ENCODE measurements at regions not wholly inside any gene's neighbourhood (a gene's known extent, or its start where the extent isn't known, plus 50 kb on each side); places are given as distances from the start of the nearest gene placed in this dataset.
A peak's percentile ranks its signal among the peaks of the same experiment; 100 is the strongest.
"Not testable (repeated sequence)": the region's sequence is repeated elsewhere in the genome, so short reads cannot be mapped to it uniquely, and the experiment has no call there.

- no peak for FAIRE-seq
These were observed 412.1 kb downstream of the CYLC2 start for GRCh38 chr9:103407260-103407659.

GRCh38 chr9:103410059-103410458 is 414.9 kb downstream of the CYLC2 start:
- no peak for FAIRE-seq

GRCh38 chr9:103427696-103428095 is 432.6 kb downstream of the CYLC2 start:
- no peak for FAIRE-seq

GRCh38 chr9:103430469-103430868 is 435.3 kb downstream of the CYLC2 start:
- FAIRE-seq: no peak

- no peak for FAIRE-seq
These were observed 436.7 kb downstream of the CYLC2 start for GRCh38 chr9:103431809-103432208.

- FAIRE-seq: no peak
These were observed 449.0 kb downstream of the CYLC2 start for GRCh38 chr9:103444176-103444575.

- no peak for FAIRE-seq
These were observed 463.7 kb downstream of the CYLC2 start for GRCh38 chr9:103458826-103459225.

- FAIRE-seq: no peak
These were observed 476.1 kb downstream of the CYLC2 start for GRCh38 chr9:103471241-103471640.

GRCh38 chr9:103474156-103474555 is 479.0 kb downstream of the CYLC2 start:
- FAIRE-seq: no peak

GRCh38 chr9:103483471-103484096 is 488.5 kb downstream of the CYLC2 start:
- no peak for FAIRE-seq

- no peak for FAIRE-seq
These were observed 490.0 kb downstream of the CYLC2 start for GRCh38 chr9:103485138-103485537.

GRCh38 chr9:103514767-103515166 is 519.6 kb downstream of the CYLC2 start:
- no peak for FAIRE-seq

- FAIRE-seq: peak; percentile 38
These were observed 527.3 kb downstream of the CYLC2 start for GRCh38 chr9:103522409-103522808.

GRCh38 chr9:103530934-103531333 is 535.8 kb downstream of the CYLC2 start:
- FAIRE-seq: no peak

- FAIRE-seq: no peak
These were observed 538.2 kb downstream of the CYLC2 start for GRCh38 chr9:103533318-103533717.

- no peak for FAIRE-seq
These were observed 542.3 kb downstream of the CYLC2 start for GRCh38 chr9:103537426-103537825.

GRCh38 chr9:103545260-103545659 is 548.8 kb upstream of the SMC2 start:
- FAIRE-seq: no peak

- FAIRE-seq: peak; percentile 36
These were observed 541.4 kb upstream of the SMC2 start for GRCh38 chr9:103552712-103553111.

GRCh38 chr9:103574056-103574455 is 520.1 kb upstream of the SMC2 start:
- no peak for FAIRE-seq

GRCh38 chr9:103586721-103587120 is 507.4 kb upstream of the SMC2 start:
- no peak for FAIRE-seq

- FAIRE-seq: no peak
These were observed 492.8 kb upstream of the SMC2 start for GRCh38 chr9:103601287-103601686.

- not testable (repeated sequence) for FAIRE-seq
These were observed 482.2 kb upstream of the SMC2 start for GRCh38 chr9:103611950-103612349.

GRCh38 chr9:103615994-103616393 is 478.1 kb upstream of the SMC2 start:
- no peak for FAIRE-seq

- FAIRE-seq: no peak
These were observed 477.1 kb upstream of the SMC2 start for GRCh38 chr9:103617046-103617445.

- no peak for FAIRE-seq
These were observed 468.8 kb upstream of the SMC2 start for GRCh38 chr9:103625161-103625804.
